ENCODE measurements at regions not wholly inside any gene's neighbourhood (a gene's known extent, or its start where the extent isn't known, plus 50 kb on each side); places are given as distances from the start of the nearest gene placed in this dataset.

GRCh38 chr9:99445371-99445891 lies 223.3 kb downstream of the SEC61B start:
- no peak for DNase-seq

DNA sequence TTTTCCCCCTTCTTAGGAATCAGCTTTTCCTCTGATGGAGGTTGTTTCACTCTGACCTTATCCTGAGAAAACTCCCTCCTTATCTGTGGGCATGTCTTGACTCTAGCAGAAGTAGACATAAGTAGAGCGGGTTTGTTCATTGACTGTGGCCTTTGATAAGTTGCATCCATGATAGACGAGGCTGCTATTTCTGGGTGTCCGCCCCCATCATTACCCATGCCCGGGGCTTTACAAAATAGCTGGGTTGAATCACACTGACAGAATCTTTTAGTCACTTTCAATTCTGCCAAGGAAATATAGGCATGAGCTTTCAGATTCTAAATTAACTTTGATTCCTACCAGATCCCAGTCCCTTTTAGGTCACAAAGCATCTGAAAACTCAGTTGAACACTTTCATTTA lies 223.8 kb downstream of the SEC61B start:
- no peak for DNase-seq

DNA sequence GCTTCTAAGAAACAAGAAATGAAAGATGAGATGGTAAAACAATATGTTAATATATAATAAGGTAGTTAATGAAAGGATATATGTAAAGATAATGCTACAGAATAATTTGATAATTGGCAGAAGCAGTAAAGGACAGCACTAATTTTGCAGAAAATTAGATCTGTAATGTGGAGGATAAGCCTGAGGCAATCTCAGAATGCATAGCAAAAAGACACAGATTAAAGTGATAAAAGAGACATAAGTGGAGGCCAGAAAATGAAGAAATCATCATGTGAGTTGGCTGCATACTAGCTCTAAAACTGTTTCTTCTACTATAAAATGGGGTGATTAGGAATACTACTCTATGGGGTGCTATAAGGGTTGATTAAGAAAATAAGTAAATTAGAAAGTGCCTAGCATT lies 225.9 kb downstream of the SEC61B start:
- DNase-seq, result no peak

DNA sequence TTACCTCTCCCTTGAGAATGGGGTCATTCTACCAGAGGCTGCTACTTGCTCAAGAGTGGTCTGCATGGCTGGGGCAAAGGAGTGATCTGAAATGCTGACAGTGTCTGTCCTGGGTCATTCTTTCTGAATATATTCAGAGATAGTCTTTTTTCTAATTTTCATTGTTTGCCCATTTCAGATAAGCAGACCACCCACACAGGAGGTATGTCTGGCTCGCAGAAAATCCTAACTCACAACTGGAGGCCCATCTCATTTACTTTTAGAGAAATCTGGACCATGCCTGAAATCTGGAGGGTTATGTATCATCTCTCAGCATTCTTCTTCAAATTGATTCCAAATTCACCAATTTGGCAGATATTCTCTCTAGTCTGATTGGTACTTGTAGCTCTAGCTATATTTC lies 227.6 kb downstream of the SEC61B start:
- DNase-seq, result no peak

DNA sequence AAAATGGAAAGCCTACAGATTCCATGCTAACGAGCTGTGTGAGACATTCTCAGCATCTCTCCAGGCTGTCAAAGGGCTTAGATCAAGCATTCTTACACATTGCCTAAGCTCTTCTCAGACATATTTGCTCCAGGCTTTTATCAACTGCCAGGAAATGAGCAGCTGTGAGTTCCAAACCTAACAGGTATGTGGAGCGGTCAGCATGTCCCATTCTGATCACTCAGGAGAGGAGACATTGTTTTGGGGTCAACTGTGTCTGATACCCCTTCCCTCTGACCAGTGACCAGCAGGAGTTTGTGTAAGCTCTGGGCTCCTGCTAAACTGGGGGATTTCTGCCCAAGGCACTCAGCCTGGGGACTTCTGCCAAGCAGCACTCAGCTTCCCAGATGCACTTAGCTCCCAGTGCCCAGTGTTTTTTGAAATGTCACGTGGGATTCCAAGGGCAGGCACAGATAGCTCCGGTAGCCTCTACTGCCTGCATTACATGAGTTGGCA lies 229.1 kb downstream of the SEC61B start:
- no peak for DNase-seq

DNA sequence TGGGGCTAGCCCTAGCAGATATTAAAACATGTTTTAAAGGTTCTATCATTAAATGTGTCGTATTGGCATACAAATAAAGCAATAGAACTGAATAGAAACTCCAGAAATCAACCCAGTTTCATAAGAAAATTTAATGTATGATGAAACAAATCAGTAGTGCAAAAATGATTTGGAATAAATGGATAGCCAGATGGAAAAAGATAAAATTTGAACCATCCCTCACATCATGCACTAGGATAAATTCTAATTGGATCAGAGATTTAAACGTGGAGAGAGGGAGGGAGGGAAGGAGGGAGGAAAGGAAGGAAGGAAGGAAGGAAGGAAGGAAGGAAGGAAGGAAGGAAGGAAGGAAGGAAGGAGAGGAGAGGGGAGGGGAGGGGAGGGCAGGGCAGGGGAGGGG lies 235.3 kb downstream of the SEC61B start:
- no peak for DNase-seq

DNA sequence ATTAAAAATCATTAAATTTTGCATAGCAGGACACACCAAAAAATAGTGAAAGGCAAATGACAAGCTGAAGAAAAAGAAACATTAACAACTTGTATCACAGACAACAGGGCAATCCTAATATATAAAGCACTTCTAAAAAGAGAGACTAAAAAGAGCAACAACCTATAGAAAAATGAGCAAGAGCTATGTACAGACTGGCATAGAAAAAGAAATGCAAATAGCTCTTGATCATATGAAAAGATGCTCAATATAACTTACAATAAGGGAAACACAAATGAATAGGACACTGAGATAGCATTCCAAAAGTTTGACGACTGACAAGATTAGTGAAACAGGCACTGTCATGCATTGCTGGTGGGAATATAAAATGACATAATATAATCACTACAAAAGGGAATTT lies 235.9 kb downstream of the SEC61B start:
- no peak for DNase-seq

DNA sequence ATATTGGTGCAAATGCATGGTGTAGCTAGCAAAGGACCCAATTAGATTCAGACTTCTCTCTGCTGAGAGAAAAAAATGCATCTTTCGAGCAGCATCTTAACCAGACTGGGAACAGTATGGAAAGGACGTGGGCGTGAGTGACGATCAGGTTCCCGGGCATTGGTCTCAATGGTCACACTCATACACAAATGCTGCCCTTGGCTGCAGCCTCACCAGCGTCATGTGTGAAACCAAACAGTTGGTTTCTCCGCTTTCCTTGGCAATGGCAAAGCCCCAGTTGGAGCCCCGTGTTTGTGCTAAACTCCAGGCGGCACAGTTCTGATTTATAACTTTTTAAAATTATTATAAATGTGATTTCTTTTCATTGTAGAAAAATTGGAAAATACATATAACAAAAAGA lies 237.8 kb downstream of the SEC61B start:
- DNase-seq, result no peak

- DNase-seq, result no peak
Observed at GRCh38 chr9:99463131-99463530, 241.0 kb downstream of the SEC61B start.

- DNase-seq, result no peak
Observed at GRCh38 chr9:99464568-99464967, 242.5 kb downstream of the SEC61B start.

DNA sequence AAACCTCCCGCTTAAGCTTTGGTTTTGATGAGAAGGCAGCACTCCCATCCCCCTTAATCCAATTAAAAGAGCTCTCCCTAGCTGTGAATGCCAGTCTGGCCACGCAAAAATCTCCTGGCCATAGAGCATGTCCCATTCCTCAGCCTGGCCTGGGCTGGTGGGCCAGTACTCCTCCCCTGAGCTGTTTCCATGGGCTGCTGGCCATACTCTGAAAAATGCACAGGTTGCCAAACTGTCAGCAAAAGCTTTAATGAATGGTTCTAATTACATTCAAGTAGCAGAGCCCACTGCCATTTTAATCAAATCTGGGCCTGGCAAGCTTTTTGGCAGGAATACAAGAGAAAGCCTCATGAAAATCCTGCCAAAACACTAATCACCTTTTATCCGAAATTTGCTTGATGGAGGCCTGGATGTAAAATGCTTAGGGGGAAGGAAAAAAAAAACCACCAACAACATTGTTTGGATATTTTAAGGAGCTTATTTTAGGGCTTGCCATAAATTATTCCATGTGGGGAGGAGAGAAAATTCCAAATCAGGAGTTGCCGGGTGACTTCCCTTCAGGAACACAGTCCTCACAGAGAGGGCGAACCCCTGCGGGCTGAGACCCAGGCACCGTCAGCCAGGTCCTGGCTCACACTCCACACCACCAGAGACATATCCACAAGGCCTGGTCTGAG lies 243.3 kb downstream of the SEC61B start:
- DNase-seq, result no peak

GRCh38 chr9:99466104-99466503 lies 244.0 kb downstream of the SEC61B start:
- DNase-seq, result no peak

- no peak for DNase-seq
Observed at GRCh38 chr9:99466781-99467180, 244.7 kb downstream of the SEC61B start.

GRCh38 chr9:99471033-99471432 lies 249.0 kb downstream of the SEC61B start:
- DNase-seq, result no peak

- DNase-seq, result no peak
Observed at GRCh38 chr9:99472240-99472915, 250.3 kb downstream of the SEC61B start.

DNA sequence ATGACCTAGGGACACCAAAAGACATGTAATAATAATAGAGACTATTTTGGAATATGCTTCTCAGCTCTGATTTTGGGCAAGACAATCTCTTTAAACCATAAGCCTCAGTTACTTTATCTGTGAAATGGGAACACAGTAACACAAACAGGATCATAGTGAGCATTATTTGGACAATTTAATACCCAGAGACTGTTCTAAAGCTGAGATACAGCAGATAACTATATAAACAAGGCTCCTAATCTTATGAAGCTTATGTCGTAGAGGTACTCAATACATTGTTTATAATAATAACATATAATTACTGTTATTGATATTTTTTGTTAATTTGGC lies 250.8 kb downstream of the SEC61B start:
- DNase-seq, result no peak

DNA sequence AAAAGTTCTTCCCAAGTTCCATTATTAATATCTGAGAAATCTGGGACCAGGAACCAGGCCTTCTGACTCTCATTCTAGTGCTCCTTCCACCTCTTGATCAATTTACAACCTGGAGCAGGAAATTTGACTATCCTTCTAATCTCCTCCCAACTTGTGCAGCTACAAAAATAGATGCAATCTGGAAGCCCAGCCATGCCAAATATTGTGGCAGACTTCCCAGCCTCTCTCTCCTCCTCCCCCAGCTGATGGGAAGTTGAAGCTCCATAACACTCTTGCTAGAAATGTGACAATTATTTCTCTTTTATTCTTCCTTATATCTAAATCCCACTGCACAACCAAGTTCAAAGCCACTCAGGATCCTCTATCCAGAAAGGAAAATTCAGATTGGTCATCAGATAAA lies 252.1 kb downstream of the SEC61B start:
- DNase-seq, result no peak

DNA sequence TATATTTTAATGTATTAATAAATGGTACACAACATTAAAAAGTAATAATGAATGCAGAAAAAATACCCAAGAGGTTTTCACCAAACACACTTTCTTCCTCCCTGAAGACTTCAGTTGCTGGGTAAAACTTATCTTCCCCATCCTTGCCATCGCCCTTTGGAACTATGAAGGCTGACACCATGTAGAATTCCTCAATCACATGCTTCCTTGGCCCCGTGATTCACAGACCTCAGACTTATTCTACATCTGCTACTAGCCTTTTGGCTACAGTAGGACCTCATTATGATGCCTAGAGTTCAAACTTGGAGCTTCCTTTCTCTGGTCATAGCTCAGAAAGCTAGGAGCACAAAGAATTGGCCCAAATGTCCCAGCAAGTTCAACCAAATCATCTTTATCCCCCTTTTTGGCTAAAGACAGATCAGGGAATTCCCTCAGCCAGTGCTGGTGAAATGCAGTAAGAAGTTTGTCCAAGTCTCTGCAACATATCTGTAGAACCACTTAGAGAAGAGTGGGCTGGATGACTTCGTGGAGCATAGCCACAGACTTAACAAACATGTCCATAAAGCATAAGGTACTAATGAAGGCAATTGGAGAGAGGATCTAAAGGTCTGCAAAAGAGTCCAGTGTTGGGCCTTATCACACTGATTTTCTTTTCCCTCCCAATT lies 253.5 kb downstream of the SEC61B start:
- no peak for DNase-seq

- DNase-seq, result no peak
Observed at GRCh38 chr9:99478469-99479027, 256.5 kb downstream of the SEC61B start.

DNA sequence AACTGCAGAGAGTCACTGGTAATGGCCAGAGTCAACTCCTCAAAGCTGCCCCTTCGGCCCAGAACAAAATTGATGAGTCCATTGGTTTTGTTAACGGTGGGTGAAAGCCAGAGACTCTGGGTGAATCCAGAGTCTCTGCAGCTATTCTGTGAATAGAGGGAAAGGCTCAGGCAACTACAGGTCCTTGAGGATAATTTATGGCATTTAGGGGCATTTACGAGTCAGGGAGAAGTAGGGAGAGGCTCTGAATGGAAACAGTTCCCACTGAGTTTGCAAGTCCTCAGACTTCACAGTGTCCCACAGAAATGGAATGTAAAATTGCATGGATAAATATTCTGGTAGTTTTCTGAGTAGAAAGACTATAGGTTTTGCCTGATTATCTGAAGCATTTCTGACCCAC lies 257.8 kb downstream of the SEC61B start:
- no peak for DNase-seq

DNA sequence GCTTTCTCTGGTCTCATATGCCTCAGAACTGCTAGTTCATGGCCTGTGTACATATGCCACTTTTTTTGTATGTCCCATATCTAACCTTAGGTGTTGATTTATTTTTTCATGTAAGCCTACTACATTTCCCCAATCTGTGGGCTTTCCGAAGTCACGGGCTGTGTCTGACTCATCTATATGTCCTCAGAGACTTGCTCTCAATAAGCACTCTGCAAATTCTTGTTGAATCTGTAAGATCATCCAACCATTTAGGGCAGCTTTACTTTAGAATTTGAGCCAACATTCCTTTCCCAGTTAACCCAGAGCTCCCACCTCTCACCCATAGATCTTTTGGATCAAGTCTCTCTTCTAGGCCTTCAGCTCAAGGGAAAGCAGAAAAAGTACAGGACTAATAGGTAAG lies 263.4 kb downstream of the SEC61B start:
- DNase-seq, result no peak

- no peak for DNase-seq
Observed at GRCh38 chr9:99486684-99487083, 264.6 kb downstream of the SEC61B start.

DNA sequence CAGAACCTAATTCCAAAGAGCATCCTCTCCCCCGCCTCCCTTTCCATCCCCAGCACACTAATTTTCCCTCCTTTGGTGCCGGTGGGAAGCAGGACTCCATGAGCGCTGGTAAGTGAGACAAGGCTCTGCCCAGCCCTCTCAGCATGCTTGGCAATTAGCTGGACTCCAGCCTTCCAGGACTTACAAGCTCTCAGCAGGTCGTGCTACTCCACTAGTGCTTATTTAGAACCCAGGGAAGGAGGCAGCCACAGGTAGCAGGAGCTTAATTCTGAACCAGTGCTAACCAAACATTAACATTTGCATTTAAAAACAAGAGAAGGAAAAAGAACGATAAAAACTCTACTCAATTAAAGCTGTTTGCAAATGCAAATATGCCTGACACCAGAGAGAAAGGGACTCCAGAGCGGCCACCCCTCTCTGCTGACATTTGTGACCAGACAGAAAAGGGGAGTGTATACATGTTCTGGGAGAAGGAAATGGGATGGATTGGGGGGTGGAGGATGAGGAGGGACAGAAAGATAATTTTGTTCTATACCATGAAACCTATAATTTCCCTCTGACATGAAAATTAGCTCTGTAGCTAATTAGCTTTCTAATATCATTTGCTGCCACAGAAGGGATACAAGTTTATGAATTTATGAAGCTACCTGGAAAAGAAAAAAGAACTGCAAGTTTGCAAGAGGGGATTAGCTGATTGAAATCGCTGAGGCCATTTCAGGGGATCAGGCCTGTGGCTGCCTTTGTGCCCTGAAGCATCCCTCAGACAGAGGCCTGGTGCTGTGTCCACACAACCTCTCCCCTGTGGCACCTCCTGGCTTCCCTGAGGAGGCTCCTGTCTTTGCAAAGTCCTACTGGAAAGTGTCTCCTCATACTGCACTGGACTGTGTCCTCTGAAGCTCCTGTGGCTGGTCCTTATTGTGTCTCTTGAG lies 266.3 kb downstream of the SEC61B start:
- DNase-seq, result no peak
